ENCODE measurements at regions not wholly inside any gene's neighbourhood (a gene's known extent, or its start where the extent isn't known, plus 50 kb on each side); places are given as distances from the start of the nearest gene placed in this dataset.

- no peak for TF ChIP-seq POLR2A (IDR thresholded peaks at IDR 0.05; ENCODE audit: low read length)
- TF ChIP-seq GATA1 (IDR thresholded peaks at IDR 0.05; ENCODE audit: low read depth, low read length): no peak
Observed at GRCh38 chr2:173749315-173749714, 215.9 kb downstream of the SP3 start.

Data from erythroblast (primary cell).